Breast epithelium (tissue), 4 donors: ENCODE measurements at regions not wholly inside any gene's neighbourhood (a gene's known extent, or its start where the extent isn't known, plus 50 kb on each side); places are given as distances from the start of the nearest gene placed in this dataset.

Source experiments
- DNase-seq, 2 donors: peaks; one replicate each; pipeline ENCODE4 v3.0.0-alpha.2; 2019; ENCODE audit warnings: low spot score in 2 of 2
- H3K27ac ChIP-seq, 2 donors: fragments of 200-600 bp; sonication (generic) in 1 of 2; one replicate each; pipeline ENCODE4 v1.5.1; 2016 to 2019; ENCODE audit warnings: mild to moderate bottlenecking in 1 of 2
- H3K27me3 ChIP-seq, 2 donors: fragments of 200-600 bp; sonication (generic) in 1 of 2; one replicate each; pipeline versions ENCODE4 v1.5.1 to v1.6.0; 2017 to 2019; ENCODE audit warnings: control low read depth in 1 of 2, mild to moderate bottlenecking in 1 of 2
- H3K36me3 ChIP-seq: fragments of 200-600 bp; one replicate; pipeline ENCODE4 v1.5.1; 2019
- H3K4me1 ChIP-seq, 2 donors: fragments of 200-600 bp; sonication (generic); one replicate each; pipeline ENCODE4 v1.5.1; 2016 to 2019; ENCODE audit warnings: control low read depth in 1 of 2
- H3K4me3 ChIP-seq, 3 donors: fragments of 200-600 bp; sonication (generic); 1 replicate in 2 of 3; 2 replicates in 1 of 3; pipeline ENCODE4 v1.5.1; 2016 to 2019; ENCODE audit warnings: mild to moderate bottlenecking in 3 of 3, moderate library complexity in 2 of 3
- H3K9me3 ChIP-seq, 2 donors: fragments of 200-600 bp; sonication (generic) in 1 of 2; one replicate each; pipeline ENCODE4 v1.5.1; 2016 to 2019; ENCODE audit warnings: control low read depth in 1 of 2
- CTCF ChIP-seq, 3 donors: fragments of 450-650 bp; IDR thresholded peaks; one replicate each; pipeline ENCODE4 v1.5.1; 2016 to 2017; ENCODE audit warnings: antibody characterized with exemption in 3 of 3, mild to moderate bottlenecking in 3 of 3, moderate library complexity in 3 of 3
- POLR2A ChIP-seq: fragments of 450-650 bp; IDR thresholded peaks from one replicate; pipeline ENCODE4 v1.6.1; 2016; ENCODE audit warnings: antibody characterized with exemption, mild to moderate bottlenecking, moderate library complexity
- POLR2AphosphoS5 ChIP-seq, 3 donors: sonication (generic); formaldehyde crosslinking; IDR thresholded peaks; one replicate each; pipeline ENCODE4 v1.6.1; 2017; ENCODE audit warnings: antibody characterized with exemption in 3 of 3
- intact Hi-C: fragments of 100-400 bp; cut with DNase I; formaldehyde crosslinking; loops from one replicate; pipeline ENCODE4 v1.15.1; 2023; ENCODE audit warnings: low total_unique reads

- TF ChIP-seq CTCF (IDR thresholded peaks at IDR 0.05) (no peak), POLR2AphosphoS5 (IDR thresholded peaks at IDR 0.05) (no peak), POLR2A (no peak)
- no peak overlapping the region for H3K4me3 ChIP-seq
- intact Hi-C loops = no loop called here
- no peak overlapping the region for H3K27ac ChIP-seq
- DNase-seq = no peak
- no peaks in the 10 kb centered on the region for H3K4me1 ChIP-seq
- no peaks in the 10 kb centered on the region for H3K27me3 ChIP-seq
- no peaks in the 10 kb centered on the region for H3K9me3 ChIP-seq
- H3K36me3 ChIP-seq = no peaks in the 10 kb centered on the region
Measured at GRCh38 chr5:68454766-68455165, 239.2 kb downstream of the PIK3R1 start.

GRCh38 chr5:68455216-68455615 lies 239.7 kb downstream of the PIK3R1 start:
- intact Hi-C loops = no loop called here
- H3K4me3 ChIP-seq = no peak overlapping the region
- H3K27ac ChIP-seq = peak overlapping the region in 1 of 2 donors; percentile 83
- no peaks in the 10 kb centered on the region for H3K4me1 ChIP-seq
- no peaks in the 10 kb centered on the region for H3K36me3 ChIP-seq
- no peaks in the 10 kb centered on the region for H3K9me3 ChIP-seq
- no peak for DNase-seq
- no peak for TF ChIP-seq POLR2A
- no peak for TF ChIP-seq CTCF (IDR thresholded peaks at IDR 0.05)
- TF ChIP-seq POLR2AphosphoS5 (IDR thresholded peaks at IDR 0.05) = no peak
- no peaks in the 10 kb centered on the region for H3K27me3 ChIP-seq

GRCh38 chr5:68456756-68457217 lies 241.2 kb downstream of the PIK3R1 start:
- no peaks in the 10 kb centered on the region for H3K4me1 ChIP-seq
- H3K27ac ChIP-seq = peak overlapping the region; percentile 69 to 83
- no peaks in the 10 kb centered on the region for H3K36me3 ChIP-seq
- peak in 1 of 2 donors; percentile 70 for DNase-seq
- no peak overlapping the region for H3K4me3 ChIP-seq
- no peaks in the 10 kb centered on the region for H3K27me3 ChIP-seq
- TF ChIP-seq POLR2A = no peak
- peak in 1 of 3 donors; percentile 40 for TF ChIP-seq POLR2AphosphoS5 (IDR thresholded peaks at IDR 0.05)
- intact Hi-C loops = no loop called here
- no peaks in the 10 kb centered on the region for H3K9me3 ChIP-seq

GRCh38 chr5:68457285-68457684 lies 241.7 kb downstream of the PIK3R1 start:
- intact Hi-C loops = no loop called here
- no peaks in the 10 kb centered on the region for H3K9me3 ChIP-seq
- TF ChIP-seq CTCF (IDR thresholded peaks at IDR 0.05) = no peak
- TF ChIP-seq POLR2AphosphoS5 (IDR thresholded peaks at IDR 0.05) = no peak
- TF ChIP-seq POLR2A = no peak
- DNase-seq = no peak
- H3K27ac ChIP-seq = peak overlapping the region; percentile 69 to 83
- no peaks in the 10 kb centered on the region for H3K4me1 ChIP-seq
- H3K36me3 ChIP-seq = no peaks in the 10 kb centered on the region
- H3K4me3 ChIP-seq = no peak overlapping the region
- no peaks in the 10 kb centered on the region for H3K27me3 ChIP-seq

- DNase-seq = no peak
- no peak overlapping the region for H3K27ac ChIP-seq
- H3K27me3 ChIP-seq = no peaks in the 10 kb centered on the region
- intact Hi-C loops = no loop called here
- H3K36me3 ChIP-seq = no peaks in the 10 kb centered on the region
- H3K4me3 ChIP-seq = no peak overlapping the region
- no peaks in the 10 kb centered on the region for H3K9me3 ChIP-seq
- TF ChIP-seq POLR2AphosphoS5 (IDR thresholded peaks at IDR 0.05) = no peak
- no peak for TF ChIP-seq POLR2A
- no peak for TF ChIP-seq CTCF (IDR thresholded peaks at IDR 0.05)
- no peaks in the 10 kb centered on the region for H3K4me1 ChIP-seq
Measured at GRCh38 chr5:68458416-68459021, 243.0 kb downstream of the PIK3R1 start.
